ENCODE measurements at regions not wholly inside any gene's neighbourhood (a gene's known extent, or its start where the extent isn't known, plus 50 kb on each side); places are given as distances from the start of the nearest gene placed in this dataset.
"Not testable (repeated sequence)": the region's sequence is repeated elsewhere in the genome, so short reads cannot be mapped to it uniquely, and the experiment has no call there.

GRCh38 chr13:99797691-99798090 is 173.9 kb downstream of the ZIC5 start:
- DNase-seq (ENCODE audit: low read depth in 4 of 4, low spot score in 3 of 4): no peak

- DNase-seq (ENCODE audit: low read depth in 4 of 4, low spot score in 3 of 4): peak; percentile 45 to 63 (median 54)
Measured at GRCh38 chr13:99796175-99796819, 175.3 kb downstream of the ZIC5 start.

- DNase-seq (ENCODE audit: low read depth in 4 of 4, low spot score in 3 of 4): no peak
Measured at GRCh38 chr13:99792079-99792921, 179.3 kb downstream of the ZIC5 start.

GRCh38 chr13:99782669-99783068 is 188.9 kb downstream of the ZIC5 start:
- no peak for DNase-seq (ENCODE audit: low read depth in 4 of 4, low spot score in 3 of 4)

- DNase-seq (ENCODE audit: low read depth in 4 of 4, low spot score in 3 of 4): no peak
Measured at GRCh38 chr13:99778500-99778899, 193.1 kb downstream of the ZIC5 start.

GRCh38 chr13:99777873-99778272 is 193.7 kb downstream of the ZIC5 start:
- DNase-seq (ENCODE audit: low read depth in 4 of 4, low spot score in 3 of 4): no peak

- DNase-seq (ENCODE audit: low read depth in 4 of 4, low spot score in 3 of 4): no peak
Measured at GRCh38 chr13:99774644-99775043, 196.9 kb downstream of the ZIC5 start.

GRCh38 chr13:99768986-99769385 is 202.6 kb downstream of the ZIC5 start:
- DNase-seq (ENCODE audit: low read depth in 4 of 4, low spot score in 3 of 4): no peak

- DNase-seq (ENCODE audit: low read depth in 4 of 4, low spot score in 3 of 4): no peak
Measured at GRCh38 chr13:99766641-99767045, 204.9 kb downstream of the ZIC5 start.

- no peak for DNase-seq (ENCODE audit: low read depth in 4 of 4, low spot score in 3 of 4)
Measured at GRCh38 chr13:99765869-99766268, 205.7 kb downstream of the ZIC5 start.

- no peak for DNase-seq (ENCODE audit: low read depth in 4 of 4, low spot score in 3 of 4)
Measured at GRCh38 chr13:99760456-99760855, 211.1 kb downstream of the ZIC5 start.

GRCh38 chr13:99759163-99759552 is 212.4 kb downstream of the ZIC5 start:
- DNase-seq (ENCODE audit: low read depth in 4 of 4, low spot score in 3 of 4): no peak

- no peak for DNase-seq (ENCODE audit: low read depth in 4 of 4, low spot score in 3 of 4)
Measured at GRCh38 chr13:99758460-99759162, 213.0 kb downstream of the ZIC5 start.

- DNase-seq (ENCODE audit: low read depth in 4 of 4, low spot score in 3 of 4): no peak
Measured at GRCh38 chr13:99757756-99758459, 213.7 kb downstream of the ZIC5 start.

GRCh38 chr13:99756281-99756680 is 215.3 kb downstream of the ZIC5 start:
- DNase-seq (ENCODE audit: low read depth in 4 of 4, low spot score in 3 of 4): no peak

GRCh38 chr13:99754750-99755149 is 216.8 kb downstream of the ZIC5 start:
- DNase-seq (ENCODE audit: low read depth in 4 of 4, low spot score in 3 of 4): not testable (repeated sequence)

GRCh38 chr13:99752373-99752772 is 219.2 kb downstream of the ZIC5 start:
- no peak for DNase-seq (ENCODE audit: low read depth in 4 of 4, low spot score in 3 of 4)

- DNase-seq (ENCODE audit: low read depth in 4 of 4, low spot score in 3 of 4): no peak
Measured at GRCh38 chr13:99751517-99752199, 219.9 kb downstream of the ZIC5 start.

- DNase-seq (ENCODE audit: low read depth in 4 of 4, low spot score in 3 of 4): no peak
Measured at GRCh38 chr13:99750951-99751350, 220.6 kb downstream of the ZIC5 start.

- no peak for DNase-seq (ENCODE audit: low read depth in 4 of 4, low spot score in 3 of 4)
Measured at GRCh38 chr13:99749271-99750019, 222.1 kb downstream of the ZIC5 start.
